NCI-H748 (cell line): ENCODE measurements at regions not wholly inside any gene's neighbourhood (a gene's known extent, or its start where the extent isn't known, plus 50 kb on each side); places are given as distances from the start of the nearest gene placed in this dataset.
A peak's percentile ranks its signal among the peaks of the same experiment; 100 is the strongest.
"Not testable (repeated sequence)": the region's sequence is repeated elsewhere in the genome, so short reads cannot be mapped to it uniquely, and the experiment has no call there.

Source experiments
- DNase-seq: peaks from one replicate; lab custom pipeline; 2025; ENCODE audit not compliant: unreplicated experiment; lab: John Stamatoyannopoulos, UW

DNA sequence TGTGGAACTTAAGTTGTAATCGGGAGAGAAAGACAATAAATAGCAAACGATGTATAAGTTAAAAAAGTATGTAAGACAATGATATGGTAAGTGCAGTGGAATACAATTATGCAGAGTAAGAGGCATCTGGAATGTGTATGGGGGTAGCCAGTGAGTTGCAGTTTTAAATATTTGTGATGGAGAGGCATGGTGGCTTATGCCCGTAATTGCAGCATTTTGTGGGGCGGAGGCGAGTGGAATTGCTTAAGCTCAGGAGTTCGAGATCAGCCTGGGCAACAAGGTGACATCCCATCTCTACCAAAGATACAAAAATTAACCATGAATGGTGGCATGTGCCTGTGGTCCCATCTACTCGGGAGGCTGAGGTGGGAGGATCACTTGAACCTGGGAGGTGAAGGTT is 52.5 kb upstream of the WDFY3 start:
- no peak for DNase-seq

DNA sequence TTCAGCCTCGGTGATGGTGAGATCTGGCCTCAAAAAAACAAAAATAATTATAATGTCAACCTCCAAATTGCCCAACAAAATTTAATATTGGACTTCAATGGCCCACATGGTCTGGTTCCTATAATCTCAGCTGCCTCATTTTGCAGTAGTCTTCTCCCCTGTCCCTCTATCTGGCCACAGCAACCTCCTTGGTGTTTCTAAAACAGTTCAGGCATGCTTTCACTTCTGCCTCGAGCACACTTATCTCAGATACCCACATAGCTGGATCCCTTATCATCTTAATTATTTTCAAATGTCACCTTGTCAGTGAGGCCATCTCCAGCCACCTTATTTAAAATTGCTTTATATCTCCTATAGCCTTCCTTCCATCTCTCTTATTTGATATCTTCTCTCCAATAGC is 52.9 kb upstream of the WDFY3 start:
- no peak for DNase-seq

DNA sequence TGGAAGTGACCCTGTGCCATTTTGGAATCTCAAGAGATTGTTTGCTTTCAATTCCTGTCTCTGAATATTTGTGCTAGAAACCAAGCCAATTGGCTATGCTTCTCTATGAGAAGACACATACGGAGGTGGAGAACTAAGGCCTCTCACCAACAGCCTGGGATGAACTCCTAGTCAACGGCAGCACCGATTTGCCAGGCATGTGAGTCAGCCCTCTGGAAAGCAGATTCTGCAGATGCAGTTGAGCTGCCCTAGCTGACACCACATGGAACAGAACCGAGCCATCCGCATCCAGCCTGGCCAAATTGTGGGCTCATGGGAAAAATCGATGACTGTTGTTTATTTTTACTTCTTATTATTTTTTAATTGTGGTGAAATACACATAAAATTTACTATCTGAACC is 58.2 kb upstream of the WDFY3 start:
- no peak for DNase-seq

DNA sequence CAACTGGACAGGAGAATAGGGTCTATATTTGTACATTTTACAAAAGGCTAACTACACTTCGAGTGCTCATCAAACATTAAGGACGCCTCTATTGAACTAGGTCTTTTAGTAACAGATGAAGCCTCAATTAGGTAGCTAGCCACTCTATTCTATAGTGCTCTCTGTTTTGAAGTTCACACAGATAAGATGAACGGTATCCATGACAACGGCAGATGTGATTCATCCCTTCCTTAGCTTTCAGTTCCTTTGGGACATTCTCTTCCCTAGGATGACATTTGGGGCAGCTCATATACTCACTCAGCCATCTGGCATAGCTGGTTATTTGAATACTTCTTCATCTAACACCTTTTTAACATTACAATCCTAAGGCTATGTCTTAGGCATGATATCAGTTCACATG is 62.4 kb upstream of the WDFY3 start:
- peak; percentile 92 for DNase-seq

DNA sequence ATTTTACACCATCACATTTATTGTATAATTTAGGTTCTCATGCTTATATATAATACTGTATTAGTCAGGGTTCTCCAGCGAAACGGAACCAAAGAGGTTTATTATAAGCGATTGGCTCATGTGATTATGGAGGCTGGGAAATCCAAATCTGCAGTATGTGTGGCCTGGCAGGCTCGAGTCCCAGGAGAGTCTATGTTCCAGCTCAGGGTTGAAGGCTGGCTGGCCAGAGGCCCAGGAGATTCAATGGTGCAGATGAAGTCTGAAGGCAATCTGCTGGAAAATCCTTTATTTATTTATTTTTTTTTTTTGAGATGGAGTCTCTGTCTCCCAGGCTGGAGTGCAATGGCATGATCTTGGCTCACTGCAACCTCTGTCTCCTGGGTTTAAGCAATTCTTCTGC is 63.0 kb upstream of the WDFY3 start:
- DNase-seq = no peak

DNA sequence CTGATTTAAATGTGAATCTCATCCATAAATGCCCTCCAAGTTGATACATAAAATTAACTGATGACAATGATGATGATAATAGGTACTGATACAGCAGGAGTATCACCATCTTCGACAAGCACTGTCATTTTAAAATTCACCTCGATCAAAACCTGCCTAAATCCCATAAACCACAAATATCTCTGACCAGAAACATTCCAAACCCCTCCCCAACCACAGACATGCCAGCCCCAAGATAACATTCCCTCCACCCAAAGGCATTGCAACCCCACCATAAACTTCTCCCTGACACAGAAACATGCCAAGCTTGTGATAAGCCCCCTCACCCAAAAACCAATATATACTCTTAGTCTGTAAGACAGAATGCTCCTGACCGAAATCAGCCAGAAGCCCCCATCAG is 63.7 kb upstream of the WDFY3 start:
- DNase-seq = no peak

DNA sequence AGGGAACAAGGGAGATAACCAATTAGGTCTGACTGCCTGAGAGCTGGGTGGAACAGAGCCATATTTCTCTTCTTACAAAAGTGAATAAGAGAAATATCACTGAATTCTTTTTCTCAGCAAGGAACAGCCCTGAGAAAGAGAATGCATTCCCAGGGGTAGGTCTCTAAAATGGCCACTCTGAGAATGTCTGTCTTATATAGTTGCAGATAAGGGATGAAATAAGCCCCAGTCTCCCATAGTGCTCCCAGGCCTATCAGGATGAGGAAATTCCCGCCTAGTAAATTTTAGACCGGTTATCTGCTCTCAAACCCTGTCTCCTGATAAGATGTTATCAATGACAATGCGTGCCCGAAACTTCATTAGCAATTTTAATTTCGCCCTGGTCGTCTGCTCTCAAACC is 67.3 kb upstream of the WDFY3 start:
- not testable (repeated sequence) for DNase-seq

DNA sequence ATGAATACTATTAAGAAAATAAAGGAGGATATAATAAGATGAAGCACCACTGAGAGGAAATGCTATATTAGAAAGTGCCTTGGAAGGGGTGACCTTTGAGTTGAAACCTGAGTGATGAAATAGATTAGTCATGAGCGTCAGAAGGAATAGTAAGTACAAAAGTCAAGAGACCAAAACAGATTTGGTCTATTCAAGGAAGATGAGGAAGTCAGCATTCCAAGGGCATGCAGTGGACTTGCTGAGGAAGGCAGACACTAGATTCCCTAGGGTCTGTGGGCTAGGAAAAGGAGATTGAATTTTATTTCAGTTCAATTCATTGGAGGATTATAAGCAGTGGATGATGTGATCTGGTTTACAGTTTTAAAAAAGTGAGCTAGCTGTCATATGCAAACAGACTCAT is 73.0 kb upstream of the WDFY3 start:
- no peak for DNase-seq

DNA sequence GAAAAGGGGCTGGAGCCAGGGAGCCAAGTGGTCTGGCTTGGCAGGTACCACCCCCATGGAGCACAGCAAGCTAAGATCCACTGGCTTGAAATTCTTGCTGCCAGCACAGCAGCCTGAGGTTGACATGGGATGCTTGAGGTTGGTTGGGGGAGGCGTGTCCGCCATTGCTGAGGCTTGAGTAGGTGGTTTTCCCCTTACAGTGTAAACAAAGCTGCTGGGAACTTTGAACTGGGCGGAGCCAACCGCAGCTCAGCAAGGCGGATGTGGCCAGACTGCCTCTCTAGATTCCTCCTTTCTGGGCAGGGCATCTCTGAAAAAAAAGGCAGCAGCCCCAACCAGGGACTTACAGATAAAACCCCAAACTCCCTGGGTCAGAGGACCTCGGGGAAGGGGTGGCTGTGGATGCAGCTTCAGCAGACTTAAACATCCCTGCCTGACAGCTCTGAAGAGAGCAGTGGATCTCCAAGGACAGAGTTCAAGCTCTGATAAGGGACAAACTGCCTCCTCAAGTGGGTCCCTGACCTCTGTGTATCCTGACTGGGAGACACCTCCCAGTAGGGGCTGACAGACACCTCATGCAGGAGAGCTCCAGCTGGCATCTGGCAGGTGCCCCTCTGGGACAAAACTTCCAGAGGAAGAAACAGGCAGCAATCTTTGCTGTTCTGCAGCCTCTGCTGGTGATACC is 77.5 kb upstream of the WDFY3 start:
- peak; percentile 19 for DNase-seq

DNA sequence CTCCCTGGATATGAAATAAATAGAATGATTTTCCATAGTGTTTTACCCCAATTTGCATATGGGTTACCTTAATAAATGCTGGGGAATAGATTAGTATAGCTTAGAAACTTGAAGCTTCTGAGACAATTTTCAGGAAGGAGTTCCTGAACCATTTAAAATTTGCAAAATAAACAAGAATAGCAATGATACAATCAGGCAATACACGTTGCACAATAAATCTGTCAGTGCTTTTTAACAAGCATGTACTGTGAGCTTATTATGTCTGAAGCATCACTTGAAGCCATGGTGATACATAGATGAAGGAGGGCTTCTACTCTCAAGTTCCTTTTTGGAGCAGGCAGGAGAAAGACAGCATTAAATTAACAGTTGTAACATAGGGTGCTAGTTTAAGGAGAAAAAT is 84.2 kb upstream of the WDFY3 start:
- DNase-seq = no peak

DNA sequence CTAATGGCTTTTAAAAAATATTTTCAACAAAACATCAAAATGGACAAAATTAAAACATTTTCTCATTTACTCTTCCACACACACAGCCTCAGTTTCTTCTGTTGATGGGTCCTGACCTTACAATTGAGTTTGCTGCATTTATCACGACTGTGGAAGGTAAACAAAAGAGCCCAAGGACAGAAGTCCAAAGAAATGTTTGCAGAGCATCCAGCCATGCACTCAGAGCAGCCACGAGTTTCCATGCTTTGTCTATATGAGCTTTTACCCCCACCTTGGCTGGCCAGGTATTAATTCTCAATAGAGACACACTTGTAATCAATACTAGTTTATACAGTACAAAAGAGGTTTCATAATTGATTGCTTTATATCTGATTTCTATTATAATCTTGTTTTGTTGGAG is 85.0 kb upstream of the WDFY3 start:
- no peak for DNase-seq

DNA sequence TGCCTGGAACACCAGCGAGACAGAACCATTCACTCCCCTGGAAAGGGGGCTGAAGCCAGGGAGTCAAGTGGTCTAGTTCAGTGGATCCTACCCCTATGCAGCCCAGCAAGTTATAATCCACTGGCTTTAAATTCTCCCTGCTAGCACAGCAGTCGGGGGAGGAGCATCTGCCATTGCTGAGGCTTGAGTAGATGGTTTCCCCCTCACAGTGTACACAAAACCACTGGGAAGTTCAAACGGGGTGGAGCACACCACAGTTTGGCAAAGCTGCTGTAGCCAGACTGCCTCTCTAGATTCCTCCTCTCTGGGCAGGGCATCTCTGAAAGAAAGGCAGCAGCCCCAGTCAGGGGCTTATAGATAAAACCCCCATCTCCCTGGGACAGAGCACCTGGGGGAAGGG is 88.4 kb upstream of the WDFY3 start:
- DNase-seq = not testable (repeated sequence)

DNA sequence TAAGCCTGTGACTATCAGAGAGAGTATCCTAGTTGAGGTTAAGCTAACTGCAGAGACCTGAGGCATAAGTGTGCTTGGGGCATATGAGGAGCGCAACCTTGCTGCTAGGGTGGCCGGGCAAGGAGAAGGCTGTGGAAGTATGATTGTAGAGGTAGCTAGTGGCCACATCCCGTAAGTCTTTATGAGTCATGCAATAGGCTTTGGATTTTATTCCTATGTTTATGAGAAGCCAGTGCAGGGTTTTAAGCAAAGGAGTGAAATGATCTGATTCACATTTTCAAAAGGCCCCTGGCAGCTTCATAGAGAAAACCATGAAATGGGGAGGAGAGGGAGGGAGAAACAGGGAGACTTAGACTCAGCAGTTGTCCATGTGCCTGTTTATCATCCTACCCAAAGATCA is 92.1 kb upstream of the WDFY3 start:
- DNase-seq = no peak

DNA sequence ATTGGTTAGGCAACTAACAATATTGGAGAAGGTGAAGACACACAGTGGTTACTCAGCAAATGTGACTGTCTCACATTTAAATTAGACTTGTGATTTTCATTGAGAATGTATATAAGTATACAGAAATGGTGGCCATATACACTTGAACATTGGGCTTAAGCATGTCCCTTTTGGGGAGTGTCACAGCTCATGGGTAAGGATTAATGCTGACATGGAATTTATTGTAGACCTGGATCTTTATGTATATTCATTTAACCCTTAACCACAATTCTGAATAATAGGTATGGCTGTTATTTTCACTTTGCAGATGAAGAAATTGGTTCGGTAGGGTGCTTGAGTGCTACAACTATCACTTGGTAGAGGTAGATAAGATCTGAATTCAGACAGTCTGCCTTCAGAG is 95.5 kb upstream of the WDFY3 start:
- no peak for DNase-seq

DNA sequence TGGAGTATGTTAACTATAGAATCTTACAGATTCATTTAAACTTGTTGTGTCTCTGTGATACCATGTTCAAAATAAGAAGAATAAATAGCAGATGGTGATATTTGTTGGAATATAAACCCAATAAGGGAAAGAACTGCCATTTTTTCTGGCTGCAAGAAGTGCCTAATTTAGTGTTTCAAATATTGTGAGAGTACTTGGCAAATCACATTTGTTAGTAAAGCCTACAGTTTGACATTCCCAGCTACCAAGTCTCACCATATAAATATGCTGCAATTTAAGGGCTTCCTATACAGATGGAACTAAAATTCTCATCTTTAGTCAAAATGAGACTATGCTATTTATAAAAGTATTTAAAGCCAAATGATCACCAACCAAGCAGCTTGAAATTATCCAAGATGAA is 96.0 kb upstream of the WDFY3 start:
- no peak for DNase-seq

DNA sequence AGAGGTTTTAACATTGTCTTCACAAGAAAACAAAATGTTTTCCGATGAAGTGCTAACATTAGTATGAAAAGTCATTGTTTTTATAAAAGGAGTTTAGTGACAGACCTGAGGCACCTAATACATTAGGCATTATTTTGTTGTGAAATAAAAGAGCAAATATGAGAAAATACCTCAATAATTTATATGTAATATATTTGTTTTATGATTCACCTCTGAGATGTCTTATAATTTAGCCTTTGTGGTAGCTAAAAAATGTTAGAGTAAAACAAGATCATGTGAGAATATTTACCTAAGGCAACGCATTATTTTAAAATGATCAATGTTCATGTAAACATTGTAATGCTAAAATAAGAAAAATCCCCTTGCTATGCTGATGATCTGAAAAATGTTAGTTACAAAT is 100.9 kb upstream of the WDFY3 start:
- no peak for DNase-seq

DNA sequence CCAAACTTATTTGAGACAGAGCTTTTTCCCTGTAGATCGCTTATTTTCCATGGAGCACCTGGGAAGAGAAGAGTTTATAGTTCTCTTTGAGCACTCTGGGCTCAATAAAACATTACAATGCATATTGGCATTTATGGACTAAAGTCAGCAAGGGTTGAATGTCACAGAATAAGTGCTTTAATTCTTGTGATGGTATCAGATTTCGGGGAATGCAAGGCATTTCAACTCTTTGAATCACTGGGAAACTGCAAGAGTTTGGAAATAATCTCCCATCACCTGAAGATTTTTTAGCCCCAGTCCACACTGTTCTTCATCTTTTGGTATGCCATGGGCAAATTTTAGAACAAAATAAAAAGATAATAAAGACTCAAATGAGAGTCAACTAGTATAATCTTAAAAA is 111.5 kb upstream of the WDFY3 start:
- DNase-seq = no peak

DNA sequence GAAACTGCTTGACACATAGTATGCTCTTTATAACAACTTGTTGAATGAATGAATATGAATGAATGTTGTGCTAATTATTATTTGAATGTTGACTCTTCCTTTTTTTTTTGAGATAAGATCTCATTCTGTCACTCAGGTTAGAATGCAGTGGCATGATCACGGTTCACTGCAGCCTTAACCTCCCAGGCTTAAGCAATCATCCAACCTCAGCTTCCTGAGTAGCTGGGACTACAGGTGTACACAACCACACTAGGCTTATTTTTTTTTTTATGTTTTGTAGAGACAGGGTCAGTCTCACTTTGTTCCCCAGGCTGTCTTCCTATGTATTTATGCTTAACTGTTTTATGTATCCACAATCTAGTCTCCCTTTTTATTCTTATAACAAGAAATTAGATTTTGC is 114.7 kb upstream of the WDFY3 start:
- DNase-seq = no peak

DNA sequence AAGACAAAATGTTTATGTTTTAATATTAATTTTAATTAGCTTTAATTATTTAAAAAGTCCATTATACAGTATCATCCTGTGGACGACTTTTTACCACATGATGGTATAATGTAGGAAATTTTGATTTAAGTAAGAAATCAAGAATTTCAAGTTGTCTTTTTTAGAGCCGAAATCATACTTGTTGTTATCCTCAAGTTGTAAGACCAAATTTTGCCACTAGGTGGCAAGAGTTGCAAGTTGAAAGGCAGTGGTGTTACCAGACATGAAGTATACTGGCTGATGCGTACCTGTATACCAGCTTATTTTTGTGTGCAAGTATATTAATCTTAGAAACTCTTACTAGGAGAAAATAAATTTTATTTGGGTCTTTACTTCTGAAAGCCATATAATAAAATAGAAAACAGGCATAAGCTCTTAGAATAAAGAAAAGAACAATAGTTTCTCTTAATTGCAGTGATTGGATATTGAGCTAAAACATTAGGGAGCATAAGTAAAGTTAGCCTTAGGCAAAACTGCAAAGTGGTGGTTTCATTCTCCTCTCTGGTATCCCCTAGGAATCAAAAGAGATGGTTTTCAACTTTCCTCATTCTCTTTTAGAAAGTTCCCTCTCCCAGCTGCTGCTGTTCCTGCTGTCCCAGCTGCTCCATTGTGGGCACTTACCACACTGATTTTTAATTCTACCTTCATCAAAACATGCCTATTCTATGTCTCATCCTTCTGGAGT is 118.0 kb upstream of the WDFY3 start:
- peak; percentile 64 for DNase-seq

DNA sequence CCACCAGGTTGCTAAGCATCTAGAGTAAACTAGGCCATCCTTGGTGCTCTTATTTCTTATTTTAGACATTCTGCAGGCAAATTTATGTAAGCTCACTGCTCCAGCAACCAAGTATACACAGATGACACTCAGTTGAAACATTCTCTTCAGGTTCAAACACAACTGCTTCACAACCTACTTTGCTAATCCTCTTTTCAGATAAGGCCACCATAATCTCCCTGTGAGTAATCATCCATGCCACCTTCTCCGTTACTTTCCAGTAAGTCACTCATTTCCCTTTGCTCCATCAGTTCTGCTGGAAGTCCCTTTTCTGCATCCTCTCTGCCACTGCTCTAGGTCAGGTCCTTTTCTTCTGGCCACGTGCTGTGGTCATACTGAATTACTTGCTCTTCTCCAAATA is 120.2 kb upstream of the WDFY3 start:
- DNase-seq = no peak

DNA sequence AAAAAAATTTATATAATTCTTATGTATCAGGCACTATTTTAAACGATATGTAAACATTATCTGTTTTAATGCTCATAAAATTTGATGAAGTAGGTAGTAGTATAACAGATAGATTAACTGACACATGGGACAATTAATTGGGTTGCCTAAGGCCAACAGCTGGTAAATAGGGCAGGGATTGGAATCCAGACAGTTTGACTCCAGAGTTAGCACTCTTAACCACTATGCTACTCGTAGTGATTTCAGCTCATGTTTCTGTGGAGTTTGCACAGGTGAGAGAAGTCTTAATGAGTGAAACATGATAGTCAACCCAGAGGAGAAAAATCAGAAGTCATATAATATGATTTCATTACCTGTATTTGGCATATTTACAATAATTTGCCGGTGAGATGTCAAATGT is 126.0 kb upstream of the WDFY3 start:
- DNase-seq = peak; percentile 51

DNA sequence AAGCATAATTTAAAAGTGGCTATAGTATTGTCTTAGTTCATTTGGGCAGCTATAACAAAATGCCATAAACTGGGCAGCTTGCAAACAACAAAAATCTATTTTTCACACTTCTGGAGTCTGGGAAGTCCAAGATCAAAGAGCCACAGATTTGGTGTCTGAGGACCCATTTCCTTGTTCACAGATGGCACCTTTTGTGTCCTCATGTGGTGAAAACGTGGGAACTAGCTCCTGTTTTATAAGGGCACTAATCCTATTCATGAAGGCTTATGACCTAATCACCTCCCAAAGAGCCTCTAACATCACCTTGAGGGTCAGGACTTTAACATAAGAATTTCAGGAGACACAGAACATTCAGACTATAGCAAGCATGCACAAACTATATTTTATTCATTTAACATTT is 126.5 kb upstream of the WDFY3 start:
- peak; percentile 22 for DNase-seq

DNA sequence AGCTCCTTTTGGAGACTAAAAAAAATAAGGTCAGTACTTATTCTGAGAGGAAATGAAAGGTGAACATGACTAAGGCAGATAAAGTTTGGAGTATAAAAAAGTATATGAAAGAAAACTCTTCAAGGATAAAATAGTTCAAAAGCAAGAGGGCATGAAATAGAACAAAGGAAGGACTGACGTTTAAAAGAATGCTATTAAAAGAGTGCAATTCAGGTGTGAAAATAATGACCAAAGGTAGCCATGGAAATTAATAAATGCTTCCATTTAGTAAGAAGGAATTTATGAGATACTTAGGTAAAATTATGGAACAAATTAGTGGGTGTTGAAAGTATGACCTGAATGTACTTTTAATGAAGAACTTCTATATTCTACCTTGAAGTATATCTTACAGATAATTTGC is 128.2 kb upstream of the WDFY3 start:
- DNase-seq = no peak
